ENCODE measurements at regions not wholly inside any gene's neighbourhood (a gene's known extent, or its start where the extent isn't known, plus 50 kb on each side); places are given as distances from the start of the nearest gene placed in this dataset.
"Not testable (repeated sequence)": the region's sequence is repeated elsewhere in the genome, so short reads cannot be mapped to it uniquely, and the experiment has no call there.

DNA sequence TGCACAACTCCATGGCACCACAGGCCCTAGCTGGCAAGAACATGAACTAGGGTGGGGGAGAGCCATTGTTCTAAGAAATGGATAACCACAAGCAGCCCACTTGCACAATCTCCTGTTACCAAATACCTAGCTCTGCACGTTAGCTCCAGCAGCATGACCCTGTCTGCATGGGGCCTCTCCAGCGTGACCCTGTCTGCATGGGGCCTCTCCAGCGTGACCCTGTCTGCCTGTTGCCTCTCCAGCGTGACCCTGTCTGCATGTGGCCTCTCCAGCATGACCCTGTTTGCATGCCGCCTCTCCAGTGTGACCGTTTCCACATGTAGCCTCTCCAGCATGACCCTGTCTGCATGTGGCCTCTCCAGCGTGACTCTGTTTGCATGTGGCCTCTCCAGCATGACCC is 356.7 kb downstream of the CNTNAP3B start:
- DNase-seq (ENCODE audit: low read depth, low spot score); RAD21 ChIA-PET (ENCODE audit: low non-redundant PET in 1 of 2, low total read pairs in 2 of 2, uncharacterized antibody in 2 of 2, unreplicated experiment in 2 of 2); H3K4me1 ChIP-seq (ENCODE audit: control insufficient read depth in 1 of 2, insufficient read depth in 2 of 2, low read length in 2 of 2); H3K79me2 ChIP-seq (ENCODE audit: insufficient read depth, low read length); H3K4me2 ChIP-seq (ENCODE audit: low read length); H2AFZ ChIP-seq (ENCODE audit: low read depth, low read length, poor library complexity, severe bottlenecking); H3K9ac ChIP-seq (ENCODE audit: low read length); intact Hi-C loops (cut with micrococcal nuclease); H3K36me3 ChIP-seq (ENCODE audit: control insufficient read depth in 1 of 2, insufficient read depth in 2 of 2, low read length in 2 of 2); H3K9me3 ChIP-seq (ENCODE audit: control insufficient read depth in 1 of 2, insufficient read depth in 1 of 2, low read depth in 1 of 2, low read length in 2 of 2); POLR2A ChIA-PET; H3K9me2 ChIP-seq (ENCODE audit: insufficient read depth); H3K27me3 ChIP-seq (ENCODE audit: insufficient read depth, low read length); H3K27ac ChIP-seq (ENCODE audit: low read depth, low read length); CTCF ChIA-PET; H3K4me3 ChIP-seq (replicated peaks in 1 of 2; ENCODE audit: low read depth in 1 of 2, low read length in 2 of 2); BruUV-seq (replicated peaks); ATAC-seq; H4K20me1 ChIP-seq (ENCODE audit: insufficient read depth): not testable (repeated sequence)

DNA sequence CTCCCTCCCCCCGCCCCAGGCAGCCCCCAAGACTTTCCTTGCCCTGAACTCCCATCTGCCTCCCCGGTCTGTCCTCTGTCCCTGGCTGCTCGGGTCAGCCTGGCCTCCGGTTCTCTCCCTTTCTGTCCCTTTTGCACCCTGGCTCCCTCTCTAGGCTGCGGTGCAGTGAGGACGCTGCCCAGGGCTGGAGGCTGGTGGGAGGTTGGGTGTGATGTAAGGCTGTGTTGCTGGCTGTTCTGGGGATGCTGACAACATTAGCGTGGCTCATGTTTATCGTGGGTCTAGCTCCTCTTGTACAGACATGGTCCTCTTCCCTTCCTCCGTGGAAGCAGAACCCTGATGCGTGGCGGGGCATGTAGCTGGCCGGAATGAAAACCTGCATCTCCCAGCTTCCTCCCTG is 357.5 kb downstream of the CNTNAP3B start:
- DNase-seq (ENCODE audit: low read depth, low spot score); BruUV-seq (replicated peaks); H3K27me3 ChIP-seq (ENCODE audit: insufficient read depth, low read length); intact Hi-C loops (cut with micrococcal nuclease); RAD21 ChIA-PET (ENCODE audit: low non-redundant PET in 1 of 2, low total read pairs in 2 of 2, uncharacterized antibody in 2 of 2, unreplicated experiment in 2 of 2); H3K4me2 ChIP-seq (ENCODE audit: low read length); POLR2A ChIA-PET; H3K9me2 ChIP-seq (ENCODE audit: insufficient read depth); H2AFZ ChIP-seq (ENCODE audit: low read depth, low read length, poor library complexity, severe bottlenecking); H3K9ac ChIP-seq (ENCODE audit: low read length); H3K27ac ChIP-seq (ENCODE audit: low read depth, low read length); CTCF ChIA-PET; H3K36me3 ChIP-seq (ENCODE audit: control insufficient read depth in 1 of 2, insufficient read depth in 2 of 2, low read length in 2 of 2); H3K4me3 ChIP-seq (replicated peaks in 1 of 2; ENCODE audit: low read depth in 1 of 2, low read length in 2 of 2); H4K20me1 ChIP-seq (ENCODE audit: insufficient read depth); H3K9me3 ChIP-seq (ENCODE audit: control insufficient read depth in 1 of 2, insufficient read depth in 1 of 2, low read depth in 1 of 2, low read length in 2 of 2); H3K79me2 ChIP-seq (ENCODE audit: insufficient read depth, low read length); ATAC-seq; H3K4me1 ChIP-seq (ENCODE audit: control insufficient read depth in 1 of 2, insufficient read depth in 2 of 2, low read length in 2 of 2): not testable (repeated sequence)

DNA sequence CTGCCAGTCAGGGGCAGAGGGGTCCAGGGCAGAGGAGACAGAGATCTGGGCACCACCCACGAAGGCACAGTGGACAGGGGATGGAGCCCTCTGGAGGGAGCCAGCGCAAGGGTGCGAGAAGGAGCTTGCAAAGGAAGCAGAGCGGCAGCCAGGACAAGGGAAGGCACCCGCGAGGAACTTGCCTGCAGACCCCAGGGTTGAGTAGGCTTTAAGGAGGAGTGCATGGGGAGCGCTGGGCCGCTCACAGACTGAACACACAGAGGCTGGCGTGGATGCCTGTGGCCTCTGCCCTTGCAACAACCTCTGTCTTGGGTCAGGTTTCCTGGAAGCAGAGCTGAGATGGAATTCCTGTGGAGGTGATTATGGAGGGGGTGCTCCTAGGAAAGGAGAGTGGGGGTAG is 374.4 kb downstream of the CNTNAP3B start:
- RAD21 ChIA-PET (ENCODE audit: low non-redundant PET in 1 of 2, low total read pairs in 2 of 2, uncharacterized antibody in 2 of 2, unreplicated experiment in 2 of 2); intact Hi-C loops (cut with micrococcal nuclease); H3K9ac ChIP-seq (ENCODE audit: low read length); DNase-seq (ENCODE audit: low read depth, low spot score); H3K79me2 ChIP-seq (ENCODE audit: insufficient read depth, low read length); H3K27me3 ChIP-seq (ENCODE audit: insufficient read depth, low read length); H3K4me2 ChIP-seq (ENCODE audit: low read length); H3K9me3 ChIP-seq (ENCODE audit: control insufficient read depth in 1 of 2, insufficient read depth in 1 of 2, low read depth in 1 of 2, low read length in 2 of 2); H2AFZ ChIP-seq (ENCODE audit: low read depth, low read length, poor library complexity, severe bottlenecking); CTCF ChIA-PET; BruUV-seq (replicated peaks); H3K4me1 ChIP-seq (ENCODE audit: control insufficient read depth in 1 of 2, insufficient read depth in 2 of 2, low read length in 2 of 2); H3K4me3 ChIP-seq (replicated peaks in 1 of 2; ENCODE audit: low read depth in 1 of 2, low read length in 2 of 2); H3K36me3 ChIP-seq (ENCODE audit: control insufficient read depth in 1 of 2, insufficient read depth in 2 of 2, low read length in 2 of 2); POLR2A ChIA-PET; H3K9me2 ChIP-seq (ENCODE audit: insufficient read depth); H3K27ac ChIP-seq (ENCODE audit: low read depth, low read length); ATAC-seq; H4K20me1 ChIP-seq (ENCODE audit: insufficient read depth): not testable (repeated sequence)

- H4K20me1 ChIP-seq (ENCODE audit: insufficient read depth); RAD21 ChIA-PET (ENCODE audit: low non-redundant PET in 1 of 2, low total read pairs in 2 of 2, uncharacterized antibody in 2 of 2, unreplicated experiment in 2 of 2); BruUV-seq (replicated peaks): not testable (repeated sequence)
These were observed 374.8 kb downstream of the CNTNAP3B start for GRCh38 chr9:41754403-41754802.

DNA sequence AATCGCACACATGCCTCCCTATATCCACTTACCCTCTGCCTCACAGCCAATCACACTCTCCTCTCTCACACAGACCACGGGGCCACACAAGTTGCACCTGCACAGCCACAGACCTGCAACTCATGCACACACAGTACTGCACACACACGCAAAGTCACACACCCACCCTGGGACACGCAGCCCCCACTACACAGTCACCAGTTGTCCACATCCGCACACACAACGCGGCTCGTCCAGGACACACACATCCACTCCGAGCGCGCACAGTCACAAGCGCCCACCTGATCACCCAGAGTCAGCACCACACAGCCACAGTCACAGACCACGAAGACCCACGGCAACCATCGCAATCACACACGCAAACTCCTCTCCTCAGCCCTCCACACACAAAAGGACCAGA is 387.3 kb downstream of the CNTNAP3B start:
- DNase-seq (ENCODE audit: low read depth, low spot score); H3K36me3 ChIP-seq (ENCODE audit: control insufficient read depth in 1 of 2, insufficient read depth in 2 of 2, low read length in 2 of 2); intact Hi-C loops (cut with micrococcal nuclease); ATAC-seq; H4K20me1 ChIP-seq (ENCODE audit: insufficient read depth); H3K9ac ChIP-seq (ENCODE audit: low read length); POLR2A ChIA-PET; H3K4me2 ChIP-seq (ENCODE audit: low read length); CTCF ChIA-PET; H3K9me2 ChIP-seq (ENCODE audit: insufficient read depth); H3K79me2 ChIP-seq (ENCODE audit: insufficient read depth, low read length); H3K27me3 ChIP-seq (ENCODE audit: insufficient read depth, low read length); H3K4me1 ChIP-seq (ENCODE audit: control insufficient read depth in 1 of 2, insufficient read depth in 2 of 2, low read length in 2 of 2); H3K27ac ChIP-seq (ENCODE audit: low read depth, low read length); H2AFZ ChIP-seq (ENCODE audit: low read depth, low read length, poor library complexity, severe bottlenecking); RAD21 ChIA-PET (ENCODE audit: low non-redundant PET in 1 of 2, low total read pairs in 2 of 2, uncharacterized antibody in 2 of 2, unreplicated experiment in 2 of 2); H3K9me3 ChIP-seq (ENCODE audit: control insufficient read depth in 1 of 2, insufficient read depth in 1 of 2, low read depth in 1 of 2, low read length in 2 of 2): not testable (repeated sequence)
- TSS peak; percentile 97 for BruUV-seq (replicated peaks)
- H3K4me3 ChIP-seq (replicated peaks in 1 of 2; ENCODE audit: low read depth in 1 of 2, low read length in 2 of 2): 0 out of 4 replicates have a peak overlapping the region, but pooled peaks of 1 of the 2 experiments have one; percentile 8

More at GRCh38 chr9:41754403-41754802, 374.8 kb downstream of the CNTNAP3B start:
- H3K27me3 ChIP-seq (ENCODE audit: insufficient read depth, low read length); H3K36me3 ChIP-seq (ENCODE audit: control insufficient read depth in 1 of 2, insufficient read depth in 2 of 2, low read length in 2 of 2); H3K27ac ChIP-seq (ENCODE audit: low read depth, low read length); H3K9me3 ChIP-seq (ENCODE audit: control insufficient read depth in 1 of 2, insufficient read depth in 1 of 2, low read depth in 1 of 2, low read length in 2 of 2); ATAC-seq; CTCF ChIA-PET; H3K4me3 ChIP-seq (replicated peaks in 1 of 2; ENCODE audit: low read depth in 1 of 2, low read length in 2 of 2); H2AFZ ChIP-seq (ENCODE audit: low read depth, low read length, poor library complexity, severe bottlenecking); H3K9ac ChIP-seq (ENCODE audit: low read length); H3K4me2 ChIP-seq (ENCODE audit: low read length); intact Hi-C loops (cut with micrococcal nuclease); H3K9me2 ChIP-seq (ENCODE audit: insufficient read depth); H3K79me2 ChIP-seq (ENCODE audit: insufficient read depth, low read length); H3K4me1 ChIP-seq (ENCODE audit: control insufficient read depth in 1 of 2, insufficient read depth in 2 of 2, low read length in 2 of 2); DNase-seq (ENCODE audit: low read depth, low spot score); POLR2A ChIA-PET: not testable (repeated sequence)

Data from HCT116 (cell line).